K562 (cell line): ENCODE measurements at regions not wholly inside any gene's neighbourhood (a gene's known extent, or its start where the extent isn't known, plus 50 kb on each side); places are given as distances from the start of the nearest gene placed in this dataset.

Source experiments
- ATAC-seq: fragments of 200-7000 bp; cut with Tn5 transposase; 3 replicates; pipeline ENCODE4 v1.9.1; 2020; ENCODE audit warnings: moderate library complexity
- BruUV-seq: library from RNA; stranded (reverse); fragments of 400-500 nt; replicated peaks from 2 replicates; lab custom pipeline; 2021; lab: Mats Ljungman, UMichigan
- CTCF ChIA-PET: fragments of 300-600 bp; formaldehyde crosslinking; extraction: SDS; loops from one replicate; lab custom pipeline; 2021; ENCODE audit warnings: low intra/inter-chr PET ratio; lab: Yijun Ruan, JAX
- POLR2A ChIA-PET: fragments of 300-600, 350-650 bp; sonication (Branson Sonifier 250); formaldehyde crosslinking; extraction: SDS; loops from one replicate; lab custom pipeline; 2021; ENCODE audit warnings: antibody characterized with exemption, inconsistent platforms; lab: Yijun Ruan, JAX
- DNase-seq, 4 experiments: peaks; one replicate each; pipeline versions ENCODE4 v3.0.0 to v3.0.0-alpha.2; 2011 to 2018; ENCODE audit warnings: low spot score in 3 of 4, mixed read lengths in 3 of 4; ENCODE audit errors: extremely low read depth in 1 of 4
- FAIRE-seq: peaks from 2 replicates; lab custom pipeline; 2011; peaks lifted over from hg19 to GRCh38; lab: Jason Lieb, UNC
- H2AFZ ChIP-seq: 2 replicates; pipeline ENCODE4 v1.6.0; 2011; ENCODE audit warnings: low read depth, low read length, control low read depth, inconsistent platforms
- H3K27ac ChIP-seq: fragments of 200-600 bp; 3 replicates; pipeline ENCODE4 v1.8.0; 2011; ENCODE audit warnings: low read depth, mild to moderate bottlenecking, control low read depth, inconsistent platforms, low read length, moderate library complexity, mixed read lengths; ENCODE audit errors: extremely low read depth
- H3K27me3 ChIP-seq, 2 experiments: fragments of 300-600 bp in 1 of 2; 2 replicates in 1 of 2; 3 replicates in 1 of 2; pipeline versions ENCODE4 v1.6.0 to v1.8.0; 2011; ENCODE audit warnings: inconsistent platforms in 2 of 2, low read length in 2 of 2, mild to moderate bottlenecking in 1 of 2, mixed read lengths in 1 of 2, moderate library complexity in 1 of 2; ENCODE audit not compliant: control insufficient read depth in 2 of 2, insufficient read depth in 2 of 2
- H3K36me3 ChIP-seq: fragments of 300-600 bp; 3 replicates; pipeline ENCODE4 v1.8.0; 2011; ENCODE audit warnings: mild to moderate bottlenecking, low read length, inconsistent platforms; ENCODE audit not compliant: control insufficient read depth, insufficient read depth
- H3K4me1 ChIP-seq, 2 experiments: fragments of 200-600 bp in 1 of 2; replicated peaks in 1 of 2; 2 replicates in 1 of 2; 3 replicates in 1 of 2; pipeline versions ENCODE4 v1.5.1 to v1.8.0; 2011; ENCODE audit warnings: inconsistent platforms in 2 of 2, low read length in 2 of 2, mild to moderate bottlenecking in 1 of 2, mixed read lengths in 1 of 2, moderate library complexity in 1 of 2; ENCODE audit not compliant: control insufficient read depth in 2 of 2, insufficient read depth in 2 of 2
- H3K4me2 ChIP-seq: 2 replicates; pipeline ENCODE4 v1.6.1; 2011; ENCODE audit warnings: low read length, control low read depth, inconsistent platforms, mixed read lengths; ENCODE audit not compliant: insufficient read depth
- H3K4me3 ChIP-seq: fragments of 200-600 bp; sonication (generic), shearing (Covaris generic); 2 replicates; pipeline ENCODE4 v1.5.1; 2016; ENCODE audit warnings: control low read depth, inconsistent platforms
- H3K79me2 ChIP-seq: fragments of 200-600 bp; 3 replicates; pipeline ENCODE4 v1.8.0; 2011; ENCODE audit warnings: low read length, inconsistent platforms; ENCODE audit not compliant: control insufficient read depth, insufficient read depth
- H3K9ac ChIP-seq, 2 experiments: 2 replicates each; pipeline versions ENCODE4 v1.6.0 to v1.6.1; 2011; ENCODE audit warnings: low read depth in 2 of 2, low read length in 2 of 2, control low read depth in 1 of 2, inconsistent platforms in 1 of 2, mild to moderate bottlenecking in 1 of 2, mixed read lengths in 1 of 2; ENCODE audit not compliant: insufficient read depth in 1 of 2
- H3K9me1 ChIP-seq: one replicate; pipeline ENCODE4 v1.6.0; 2011; ENCODE audit warnings: inconsistent platforms, mild to moderate bottlenecking, low read length, moderate library complexity; ENCODE audit not compliant: control insufficient read depth, insufficient read depth
- H3K9me3 ChIP-seq: replicated peaks from 2 replicates; pipeline ENCODE4 v1.5.1; 2011; ENCODE audit warnings: low read depth, low read length, inconsistent platforms; ENCODE audit not compliant: control insufficient read depth, insufficient read depth
- H4K20me1 ChIP-seq: replicated peaks from 2 replicates; pipeline ENCODE4 v1.6.1; 2011; ENCODE audit warnings: low read length, inconsistent platforms, mixed read lengths; ENCODE audit not compliant: control insufficient read depth, insufficient read depth
- ATF3 ChIP-seq, 2 experiments: fragments of 450-650 bp in 1 of 2; sonication (generic) in 1 of 2; formaldehyde crosslinking in 1 of 2; IDR thresholded peaks in 1 of 2; conservative IDR thresholded peaks in 1 of 2; 2 replicates each; pipeline versions ENCODE4 v1.6.1 to v1.8.1; 2016 to 2023; ENCODE audit warnings: mild to moderate bottlenecking in 2 of 2, moderate library complexity in 2 of 2, inconsistent platforms in 1 of 2, missing genetic modification reagents in 1 of 2
- CREB5 ChIP-seq: fragments of 250-450 bp; sonication (Bioruptor Pico); IDR thresholded peaks from 2 replicates; pipeline ENCODE4 v1.5.0; 2020; ENCODE audit warnings: mild to moderate bottlenecking
- HBP1 ChIP-seq: fragments of 450-650 bp; formaldehyde crosslinking; IDR thresholded peaks from 2 replicates; pipeline ENCODE4 v1.4.0; 2022; ENCODE audit warnings: missing genetic modification characterization
- KAT2B ChIP-seq: IDR thresholded peaks from one replicate; pipeline ENCODE4 v1.6.1; 2012; ENCODE audit warnings: low read depth, mild to moderate bottlenecking, control low read depth, inconsistent platforms, low read length, moderate library complexity
- ZNF507 ChIP-seq: conservative IDR thresholded peaks from 2 replicates; pipeline ENCODE4 v1.6.1; 2017; ENCODE audit warnings: missing genetic modification characterization, missing compliant biosample characterization
- ZNF766 ChIP-seq: fragments of 200-800 bp; sonication (Bioruptor generic); conservative IDR thresholded peaks from 2 replicates; pipeline ENCODE4 v1.6.1; 2016; ENCODE audit warnings: missing genetic modification characterization, missing compliant biosample characterization
- WGBS: fragments of 100-300 bp; shearing (Covaris generic); methylation state at CpG from one replicate; pipeline ENCODE4 v1.1.6; 2016; ENCODE audit warnings: low coverage, mixed read lengths; ENCODE audit not compliant: insufficient coverage; ENCODE audit errors: missing lambda C conversion rate; 5-methylcytosine and 5-hydroxymethylcytosine counted together
- in situ Hi-C: fragments of 300-500 bp; cut with MboI; formaldehyde crosslinking; loops from 4 replicates; pipeline ENCODE4 v1.15.0; 2018; ENCODE audit warnings: inconsistent platforms, mixed read lengths
- intact Hi-C: fragments of 100-400 bp; cut with micrococcal nuclease; formaldehyde crosslinking; loops from 2 replicates; pipeline ENCODE4 v1.14.2; 2022

- no peak for TF ChIP-seq ZNF507 (tag)
- no peak for TF ChIP-seq ATF3 (IDR thresholded peaks at IDR 0.05)
- TF ChIP-seq ATF3 (CRISPR knock-in tag; conservative IDR thresholded peaks at IDR 0.05): no peak
- no peak for TF ChIP-seq HBP1 (CRISPR knock-in tag)
- no peak for TF ChIP-seq CREB5 (CRISPR knock-in tag)
- no peak for TF ChIP-seq ZNF766 (CRISPR knock-in tag)
- no peak for TF ChIP-seq KAT2B
- no peaks in the 10 kb centered on the region for H4K20me1 ChIP-seq
- no peak overlapping the region for H3K4me3 ChIP-seq
- no peaks in the 10 kb centered on the region for H3K4me1 ChIP-seq
- in situ Hi-C loops: no loop called here
- no TSS peak for BruUV-seq
- CTCF ChIA-PET: no interaction called here
- no peak overlapping the region for H3K27ac ChIP-seq
- H3K36me3 ChIP-seq: no peaks in the 10 kb centered on the region
- no peak for FAIRE-seq
- no peak for ATAC-seq
- no peak overlapping the region for H3K4me2 ChIP-seq
- H3K9me3 ChIP-seq: no peaks in the 10 kb centered on the region
- H2AFZ ChIP-seq: no peak overlapping the region
- intact Hi-C loops: no loop called here
- H3K9ac ChIP-seq: no peak overlapping the region
- H3K27me3 ChIP-seq: no peaks in the 10 kb centered on the region
- 3% methylated on average over 6 of the region's 6 CpGs for WGBS
- POLR2A ChIA-PET: no interaction called here
- DNase-seq: no peak
- no peaks in the 10 kb centered on the region for H3K9me1 ChIP-seq
- H3K79me2 ChIP-seq: no peaks in the 10 kb centered on the region
These were observed 560.2 kb upstream of the SPRY2 start for GRCh38 chr13:80901111-80901510.
